ENCODE measurements at regions not wholly inside any gene's neighbourhood (a gene's known extent, or its start where the extent isn't known, plus 50 kb on each side); places are given as distances from the start of the nearest gene placed in this dataset.

GRCh38 chr1:87937831-87938395 lies 609.2 kb downstream of the LMO4 start:
- Mint-ChIP-seq H3K4me3 (no peak overlapping the region), H3K27me3 (ENCODE audit: low read depth in 3 of 3) (peaks cover 0 to 2% (median 2%) of the 10 kb centered on the region in 3 donors), H3K9me3 (peaks cover 0 to 4% (median 0%) of the 10 kb centered on the region in 6 donors), H3K27ac (no peak overlapping the region), H3K36me3 (no peaks in the 10 kb centered on the region), H3K4me1 (no peaks in the 10 kb centered on the region)
- DNase-seq = no peak

- H3K27ac Mint-ChIP-seq = no peak overlapping the region
- H3K9me3 Mint-ChIP-seq = peaks cover 0 to 4% (median 0%) of the 10 kb centered on the region in 6 donors
- H3K27me3 Mint-ChIP-seq (ENCODE audit: low read depth in 3 of 3) = peaks cover under 1 to 2% (median 2%) of the 10 kb centered on the region in 3 donors
- DNase-seq = no peak
- no peaks in the 10 kb centered on the region for H3K4me1 Mint-ChIP-seq
- H3K4me3 Mint-ChIP-seq = no peak overlapping the region
- no peaks in the 10 kb centered on the region for H3K36me3 Mint-ChIP-seq
Observed at GRCh38 chr1:87938631-87939030, 610.0 kb downstream of the LMO4 start.

GRCh38 chr1:87939444-87939843 lies 610.8 kb downstream of the LMO4 start:
- peaks cover 0 to 4% (median 0%) of the 10 kb centered on the region in 6 donors for H3K9me3 Mint-ChIP-seq
- H3K36me3 Mint-ChIP-seq = no peaks in the 10 kb centered on the region
- no peak overlapping the region for H3K27ac Mint-ChIP-seq
- H3K27me3 Mint-ChIP-seq (ENCODE audit: low read depth in 3 of 3) = peaks cover 0 to 2% (median 2%) of the 10 kb centered on the region in 3 donors
- H3K4me3 Mint-ChIP-seq = no peak overlapping the region
- DNase-seq = no peak
- no peaks in the 10 kb centered on the region for H3K4me1 Mint-ChIP-seq

GRCh38 chr1:87940421-87940820 lies 611.7 kb downstream of the LMO4 start:
- Mint-ChIP-seq H3K36me3 (no peaks in the 10 kb centered on the region), H3K27ac (no peak overlapping the region), H3K4me3 (no peak overlapping the region), H3K9me3 (peaks cover 0 to 2% (median 0%) of the 10 kb centered on the region in 6 donors), H3K4me1 (no peaks in the 10 kb centered on the region), H3K27me3 (ENCODE audit: low read depth in 3 of 3) (peaks cover 0 to 2% (median 2%) of the 10 kb centered on the region in 3 donors)
- DNase-seq = no peak

GRCh38 chr1:87941337-87941946 lies 612.8 kb downstream of the LMO4 start:
- peaks cover 0 to 2% (median 0%) of the 10 kb centered on the region in 6 donors for H3K9me3 Mint-ChIP-seq
- no peak for DNase-seq
- H3K4me3 Mint-ChIP-seq = no peak overlapping the region
- no peak overlapping the region for H3K27ac Mint-ChIP-seq
- H3K36me3 Mint-ChIP-seq = no peaks in the 10 kb centered on the region
- H3K27me3 Mint-ChIP-seq (ENCODE audit: low read depth in 3 of 3) = peaks cover 0 to 3% (median 2%) of the 10 kb centered on the region in 3 donors
- no peaks in the 10 kb centered on the region for H3K4me1 Mint-ChIP-seq

GRCh38 chr1:87942165-87942564 lies 613.5 kb downstream of the LMO4 start:
- Mint-ChIP-seq H3K36me3 (no peaks in the 10 kb centered on the region), H3K4me3 (no peak overlapping the region), H3K4me1 (no peaks in the 10 kb centered on the region), H3K27me3 (ENCODE audit: low read depth in 3 of 3) (peaks cover 0 to 5% (median 4%) of the 10 kb centered on the region in 3 donors), H3K27ac (no peak overlapping the region), H3K9me3 (no peaks in the 10 kb centered on the region)
- DNase-seq = no peak

GRCh38 chr1:87949711-87950110 lies 621.0 kb downstream of the LMO4 start:
- DNase-seq = no peak
- peaks cover 0 to 8% of the 10 kb centered on the region in 2 donors for H3K4me1 Mint-ChIP-seq
- H3K36me3 Mint-ChIP-seq = no peaks in the 10 kb centered on the region
- no peak overlapping the region for H3K4me3 Mint-ChIP-seq
- no peak overlapping the region for H3K27ac Mint-ChIP-seq
- H3K27me3 Mint-ChIP-seq (ENCODE audit: low read depth in 3 of 3) = peaks cover 5 to 26% (median 11%) of the 10 kb centered on the region in 3 donors
- no peaks in the 10 kb centered on the region for H3K9me3 Mint-ChIP-seq

GRCh38 chr1:87950369-87950768 lies 621.7 kb downstream of the LMO4 start:
- no peaks in the 10 kb centered on the region for H3K9me3 Mint-ChIP-seq
- no peaks in the 10 kb centered on the region for H3K36me3 Mint-ChIP-seq
- H3K27ac Mint-ChIP-seq = no peak overlapping the region
- H3K27me3 Mint-ChIP-seq (ENCODE audit: low read depth in 3 of 3) = peaks cover 5 to 26% (median 12%) of the 10 kb centered on the region in 3 donors
- no peak for DNase-seq
- peaks cover 0 to 8% of the 10 kb centered on the region in 2 donors for H3K4me1 Mint-ChIP-seq
- no peak overlapping the region for H3K4me3 Mint-ChIP-seq

- Mint-ChIP-seq H3K9me3 (no peaks in the 10 kb centered on the region), H3K36me3 (no peaks in the 10 kb centered on the region), H3K4me3 (no peak overlapping the region), H3K27me3 (ENCODE audit: low read depth in 3 of 3) (peaks cover 5 to 26% (median 12%) of the 10 kb centered on the region in 3 donors), H3K4me1 (peaks cover 0 to 8% of the 10 kb centered on the region in 2 donors), H3K27ac (no peak overlapping the region)
- no peak for DNase-seq
Observed at GRCh38 chr1:87951409-87951808, 622.7 kb downstream of the LMO4 start.

GRCh38 chr1:87951852-87952251 lies 623.2 kb downstream of the LMO4 start:
- Mint-ChIP-seq H3K27me3 (ENCODE audit: low read depth in 3 of 3) (peaks cover 3 to 23% (median 12%) of the 10 kb centered on the region in 3 donors), H3K9me3 (no peaks in the 10 kb centered on the region), H3K36me3 (no peaks in the 10 kb centered on the region), H3K4me3 (no peak overlapping the region), H3K4me1 (peaks cover 0 to 8% of the 10 kb centered on the region in 2 donors), H3K27ac (no peak overlapping the region)
- DNase-seq = no peak

- no peak for DNase-seq
- H3K9me3 Mint-ChIP-seq = no peaks in the 10 kb centered on the region
- no peak overlapping the region for H3K27ac Mint-ChIP-seq
- peaks cover 0 to 8% of the 10 kb centered on the region in 2 donors for H3K4me1 Mint-ChIP-seq
- H3K36me3 Mint-ChIP-seq = no peaks in the 10 kb centered on the region
- peaks cover 3 to 23% (median 12%) of the 10 kb centered on the region in 3 donors for H3K27me3 Mint-ChIP-seq (ENCODE audit: low read depth in 3 of 3)
- H3K4me3 Mint-ChIP-seq = no peak overlapping the region
Observed at GRCh38 chr1:87953121-87953520, 624.4 kb downstream of the LMO4 start.

GRCh38 chr1:87953732-87954344 lies 625.2 kb downstream of the LMO4 start:
- Mint-ChIP-seq H3K4me3 (no peak overlapping the region), H3K27me3 (ENCODE audit: low read depth in 3 of 3) (peaks cover 3 to 22% (median 12%) of the 10 kb centered on the region in 3 donors), H3K27ac (no peak overlapping the region), H3K9me3 (no peaks in the 10 kb centered on the region), H3K4me1 (peaks cover 0 to 8% of the 10 kb centered on the region in 2 donors), H3K36me3 (no peaks in the 10 kb centered on the region)
- DNase-seq = peak; percentile 41 to 60 (median 54)

- Mint-ChIP-seq H3K9me3 (no peaks in the 10 kb centered on the region), H3K4me3 (no peak overlapping the region), H3K36me3 (no peaks in the 10 kb centered on the region), H3K4me1 (peaks cover 0 to 8% of the 10 kb centered on the region in 2 donors), H3K27me3 (ENCODE audit: low read depth in 3 of 3) (peaks cover 6 to 19% (median 12%) of the 10 kb centered on the region in 3 donors), H3K27ac (no peak overlapping the region)
- DNase-seq = no peak
Observed at GRCh38 chr1:87955038-87955437, 626.4 kb downstream of the LMO4 start.

- H3K4me1 Mint-ChIP-seq = peaks cover 0 to 8% of the 10 kb centered on the region in 2 donors
- peaks cover 7 to 19% (median 12%) of the 10 kb centered on the region in 3 donors for H3K27me3 Mint-ChIP-seq (ENCODE audit: low read depth in 3 of 3)
- H3K36me3 Mint-ChIP-seq = no peaks in the 10 kb centered on the region
- H3K27ac Mint-ChIP-seq = no peak overlapping the region
- no peaks in the 10 kb centered on the region for H3K9me3 Mint-ChIP-seq
- DNase-seq = no peak
- H3K4me3 Mint-ChIP-seq = no peak overlapping the region
Observed at GRCh38 chr1:87956072-87956471, 627.4 kb downstream of the LMO4 start.

Measured in immature natural killer cell (primary cell).